ENCODE measurements at regions not wholly inside any gene's neighbourhood (a gene's known extent, or its start where the extent isn't known, plus 50 kb on each side); places are given as distances from the start of the nearest gene placed in this dataset.

- TF ChIP-seq POLR2AphosphoS5 (IDR thresholded peaks at IDR 0.05; ENCODE audit: low read length), result no peak
- no peak for TF ChIP-seq MXI1 (IDR thresholded peaks at IDR 0.05; ENCODE audit: low read depth, low read length)
- no peak for TF ChIP-seq YBX1 (IDR thresholded peaks at IDR 0.05)
- TF ChIP-seq SMARCA5 (IDR thresholded peaks at IDR 0.05), result no peak
- TF ChIP-seq BHLHE40 (IDR thresholded peaks at IDR 0.05; ENCODE audit: borderline replicate concordance in 1 of 2, low read depth in 2 of 2, low read length in 1 of 2), result no peak
- TF ChIP-seq CREM (IDR thresholded peaks at IDR 0.05; ENCODE audit: low read depth), result no peak
- TF ChIP-seq ZNF622 (IDR thresholded peaks at IDR 0.05), result no peak
- TF ChIP-seq WRNIP1 (IDR thresholded peaks at IDR 0.05; ENCODE audit: borderline replicate concordance, low read depth, low read length), result no peak
These were observed 111.8 kb upstream of the ADAMTS9 start (continued) for GRCh38 chr3:64799606-64800005.

- WGBS (ENCODE audit: insufficient coverage, insufficient replicate concordance, low lambda C conversion rate, missing lambda C conversion rate), result 13% methylated on average over 5 of the region's 5 CpGs
- RAD21 ChIA-PET (ENCODE audit: unreplicated experiment), result no interaction called here
- intact Hi-C loops (cut with micrococcal nuclease; ENCODE audit: unreplicated experiment), result no loop called here
- Histone ChIP-seq H2AFZ (ENCODE audit: control insufficient read depth, low read depth, low read length) (no peak overlapping the region), H3K79me2 (ENCODE audit: control insufficient read depth, insufficient read depth, low read length) (no peaks in the 10 kb centered on the region), H4K20me1 (ENCODE audit: control insufficient read depth, insufficient read depth) (no peaks in the 10 kb centered on the region), H3K4me1 (ENCODE audit: control insufficient read depth, insufficient read depth, low read length) (no peaks in the 10 kb centered on the region), H3K9me3 (replicated peaks; ENCODE audit: control insufficient read depth, insufficient read depth, low read length) (no peaks in the 10 kb centered on the region), H3K4me3 (no peak overlapping the region), H3K36me3 (ENCODE audit: control insufficient read depth in 2 of 2, insufficient read depth in 2 of 2, low read length in 1 of 2) (no peaks in the 10 kb centered on the region), H3K9ac (ENCODE audit: control insufficient read depth, insufficient read depth, low read length) (no peak overlapping the region), H3K27ac (ENCODE audit: control insufficient read depth, insufficient read depth) (no peak overlapping the region), H3K4me2 (ENCODE audit: control insufficient read depth, insufficient read depth) (no peak overlapping the region), H3K27me3 (replicated peaks in 1 of 2; ENCODE audit: control insufficient read depth in 2 of 2, insufficient read depth in 2 of 2, low read length in 1 of 2) (no peaks in the 10 kb centered on the region)
- ATAC-seq (no peak), FAIRE-seq (no peak), DNase-seq (ENCODE audit: low read depth, low spot score) (no peak)
- POLR2A ChIA-PET, result no interaction called here
- no TSS peak for BruUV-seq (replicated peaks)
- SMC1A ChIA-PET (ENCODE audit: uncharacterized antibody, unreplicated experiment), result no interaction called here
- no peak for TF ChIP-seq ZNF217 (IDR thresholded peaks at IDR 0.05)
- TF ChIP-seq IRF4 (IDR thresholded peaks at IDR 0.05; ENCODE audit: low read depth, low read length), result no peak
- CTCF ChIA-PET, result no interaction called here
- in situ Hi-C loops (cut with MboI), result no loop called here
These were observed 110.5 kb upstream of the ADAMTS9 start for GRCh38 chr3:64798316-64798715.

Data from GM12878 (cell line).